ENCODE measurements at regions not wholly inside any gene's neighbourhood (a gene's known extent, or its start where the extent isn't known, plus 50 kb on each side); places are given as distances from the start of the nearest gene placed in this dataset.

GRCh38 chr5:158532739-158533138 is 567.0 kb downstream of the EBF1 start:
- SMC1A ChIA-PET (ENCODE audit: uncharacterized antibody, unreplicated experiment): interaction anchor here (0.9 kb wide), 1 partner anchor 9 kb away, joined by 3 read pairs; no protein-coding TSS in a partner anchor
- no peak for ATAC-seq
- Histone ChIP-seq H3K9ac (ENCODE audit: control insufficient read depth, insufficient read depth, low read length) (no peak overlapping the region), H4K20me1 (ENCODE audit: control insufficient read depth, insufficient read depth) (no peaks in the 10 kb centered on the region), H3K4me1 (ENCODE audit: control insufficient read depth, insufficient read depth, low read length) (peaks cover 2% of the 10 kb centered on the region), H3K4me3 (no peak overlapping the region), H3K36me3 (ENCODE audit: control insufficient read depth in 2 of 2, insufficient read depth in 2 of 2, low read length in 1 of 2) (no peaks in the 10 kb centered on the region), H3K27me3 (replicated peaks in 1 of 2; ENCODE audit: control insufficient read depth in 2 of 2, insufficient read depth in 2 of 2, low read length in 1 of 2) (no peaks in the 10 kb centered on the region), H3K4me2 (ENCODE audit: control insufficient read depth, insufficient read depth) (no peak overlapping the region), H3K27ac (ENCODE audit: control insufficient read depth, insufficient read depth) (no peak overlapping the region), H2AFZ (ENCODE audit: control insufficient read depth, low read depth, low read length) (no peak overlapping the region), H3K9me3 (replicated peaks; ENCODE audit: control insufficient read depth, insufficient read depth, low read length) (no peaks in the 10 kb centered on the region), H3K79me2 (ENCODE audit: control insufficient read depth, insufficient read depth, low read length) (no peaks in the 10 kb centered on the region)
- CTCF ChIA-PET: interaction anchor here (0.9 to 1.8 kb wide), 2 partner anchors 12 to 358 kb away, joined by 4 to 5 read pairs; no protein-coding TSS in a partner anchor
- FAIRE-seq: no peak
- 22% methylated on average over 5 of the region's 5 CpGs for WGBS (ENCODE audit: insufficient coverage, insufficient replicate concordance, low lambda C conversion rate, missing lambda C conversion rate)
- BruUV-seq (replicated peaks): no TSS peak
- POLR2A ChIA-PET: interaction anchor here (0.6 kb wide), 3 partner anchors 119 to 140 kb away, joined by 3 to 10 read pairs (median 5); no protein-coding TSS in a partner anchor
- DNase-seq (ENCODE audit: low read depth, low spot score): no peak
- RAD21 ChIA-PET (ENCODE audit: unreplicated experiment): no interaction called here
- TF ChIP-seq IRF5 (IDR thresholded peaks at IDR 0.05; ENCODE audit: borderline replicate concordance) (no peak), GATAD2B (conservative IDR thresholded peaks at IDR 0.05; ENCODE audit: low read depth) (no peak), SMAD5 (IDR thresholded peaks at IDR 0.05; ENCODE audit: low read depth) (no peak), ZBTB33 (IDR thresholded peaks at IDR 0.05) (no peak), FOS (IDR thresholded peaks at IDR 0.05; ENCODE audit: borderline replicate concordance, extremely low read depth, insufficient read length) (no peak), PML (IDR thresholded peaks at IDR 0.05; ENCODE audit: low read length) (no peak), CHD4 (IDR thresholded peaks at IDR 0.05) (no peak)
- in situ Hi-C loops (cut with MboI): no loop called here
- intact Hi-C loops (cut with micrococcal nuclease; ENCODE audit: unreplicated experiment): no loop called here
